Keratinocyte (primary cell): ENCODE measurements at regions not wholly inside any gene's neighbourhood (a gene's known extent, or its start where the extent isn't known, plus 50 kb on each side); places are given as distances from the start of the nearest gene placed in this dataset.

Source experiments
- EZH2 ChIP-seq: IDR thresholded peaks from one replicate; pipeline ENCODE4 v1.6.1; 2012; ENCODE audit warnings: inconsistent platforms, mild to moderate bottlenecking, low read length, moderate library complexity
- TF ChIP-seq, protein P1 (sequence below), 3 experiments: IDR thresholded peaks in 1 of 3; conservative IDR thresholded peaks in 1 of 3; optimal IDR thresholded peaks in 1 of 3; 2 replicates in 2 of 3; 3 replicates in 1 of 3; pipeline versions ENCODE3 to v1.5.1; 2011; ENCODE audit warnings: low read length in 3 of 3, mild to moderate bottlenecking in 3 of 3, moderate library complexity in 2 of 3, control low read depth in 1 of 3, inconsistent platforms in 1 of 3; ENCODE audit not compliant: insufficient read depth in 2 of 3; ENCODE audit errors: extremely low read depth in 1 of 3

GRCh38 chr14:100446572-100446971 is 123.4 kb downstream of the SLC25A47 start:
- TF ChIP-seq EZH2, result no peak
- TF ChIP-seq, protein P1, sequence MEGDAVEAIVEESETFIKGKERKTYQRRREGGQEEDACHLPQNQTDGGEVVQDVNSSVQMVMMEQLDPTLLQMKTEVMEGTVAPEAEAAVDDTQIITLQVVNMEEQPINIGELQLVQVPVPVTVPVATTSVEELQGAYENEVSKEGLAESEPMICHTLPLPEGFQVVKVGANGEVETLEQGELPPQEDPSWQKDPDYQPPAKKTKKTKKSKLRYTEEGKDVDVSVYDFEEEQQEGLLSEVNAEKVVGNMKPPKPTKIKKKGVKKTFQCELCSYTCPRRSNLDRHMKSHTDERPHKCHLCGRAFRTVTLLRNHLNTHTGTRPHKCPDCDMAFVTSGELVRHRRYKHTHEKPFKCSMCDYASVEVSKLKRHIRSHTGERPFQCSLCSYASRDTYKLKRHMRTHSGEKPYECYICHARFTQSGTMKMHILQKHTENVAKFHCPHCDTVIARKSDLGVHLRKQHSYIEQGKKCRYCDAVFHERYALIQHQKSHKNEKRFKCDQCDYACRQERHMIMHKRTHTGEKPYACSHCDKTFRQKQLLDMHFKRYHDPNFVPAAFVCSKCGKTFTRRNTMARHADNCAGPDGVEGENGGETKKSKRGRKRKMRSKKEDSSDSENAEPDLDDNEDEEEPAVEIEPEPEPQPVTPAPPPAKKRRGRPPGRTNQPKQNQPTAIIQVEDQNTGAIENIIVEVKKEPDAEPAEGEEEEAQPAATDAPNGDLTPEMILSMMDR (optimal IDR thresholded peaks at IDR 0.05 in 1 of 3, IDR thresholded peaks at IDR 0.05 in 1 of 3, conservative IDR thresholded peaks at IDR 0.05 in 1 of 3; ENCODE audit: extremely low read depth in 1 of 3, insufficient read depth in 2 of 3, low read length in 3 of 3), result no peak
